Parathyroid adenoma (tissue), 2 donors: ENCODE measurements at regions not wholly inside any gene's neighbourhood (a gene's known extent, or its start where the extent isn't known, plus 50 kb on each side); places are given as distances from the start of the nearest gene placed in this dataset.

Experiments
- H2AFZ ChIP-seq: fragments of 300-600 bp; sonication (generic); one replicate; pipeline ENCODE4 v1.7.0; 2017; ENCODE audit warnings: antibody characterized with exemption, mild to moderate bottlenecking
- H3K27ac ChIP-seq: fragments of 300-600 bp; sonication (generic); one replicate; pipeline ENCODE4 v1.7.0; 2017
- H3K27me3 ChIP-seq: fragments of 300-600 bp; sonication (generic); one replicate; pipeline ENCODE4 v1.7.0; 2017; ENCODE audit warnings: low read length; ENCODE audit not compliant: control insufficient read depth, insufficient read depth
- H3K36me3 ChIP-seq: fragments of 300-600 bp; sonication (generic); one replicate; pipeline ENCODE4 v1.7.0; 2017; ENCODE audit warnings: low read length; ENCODE audit not compliant: control insufficient read depth, insufficient read depth
- H3K4me1 ChIP-seq: fragments of 300-600 bp; sonication (generic); one replicate; pipeline ENCODE4 v1.7.0; 2017; ENCODE audit warnings: control low read depth
- H3K4me2 ChIP-seq: fragments of 300-600 bp; sonication (generic); one replicate; pipeline ENCODE4 v1.7.0; 2017; ENCODE audit warnings: low read length
- H3K4me3 ChIP-seq: fragments of 300-600 bp; sonication (generic); one replicate; pipeline ENCODE4 v1.7.0; 2017; ENCODE audit warnings: low read depth, low read length
- H3K79me2 ChIP-seq: fragments of 300-600 bp; sonication (generic); one replicate; pipeline ENCODE4 v1.7.0; 2017; ENCODE audit warnings: control low read depth
- H3K9ac ChIP-seq: fragments of 300-600 bp; sonication (generic); one replicate; pipeline ENCODE4 v1.7.0; 2017; ENCODE audit warnings: mild to moderate bottlenecking
- H3K9me3 ChIP-seq: fragments of 300-600 bp; sonication (generic); one replicate; pipeline ENCODE4 v1.7.0; 2017; ENCODE audit warnings: low read length; ENCODE audit not compliant: control insufficient read depth
- TF ChIP-seq, protein P1 (sequence below): fragments of 300-600 bp; sonication (generic); IDR thresholded peaks from one replicate; pipeline ENCODE4 v1.7.0; 2017; ENCODE audit warnings: antibody characterized with exemption, mild to moderate bottlenecking
- donor health status: primary hyperparathyroidism.

DNA sequence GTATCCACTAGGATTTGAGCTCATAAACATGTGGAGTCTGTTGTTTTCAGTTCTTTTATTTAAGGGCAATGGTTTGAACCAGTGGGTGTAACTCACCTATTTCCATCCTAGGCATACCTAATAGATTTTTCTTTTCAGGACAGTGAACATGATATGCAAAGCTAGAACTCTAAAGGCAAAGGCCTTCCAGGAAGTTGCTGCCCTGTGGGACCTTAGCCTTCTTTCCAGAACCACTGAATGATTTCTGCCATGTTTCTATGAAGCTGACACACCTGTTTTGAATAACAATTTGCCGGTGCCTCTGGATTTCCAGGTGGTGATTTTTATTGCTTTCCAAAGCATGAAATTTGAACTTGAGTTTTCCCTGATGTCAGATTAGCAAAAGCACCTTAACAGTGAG, 372.9 kb upstream of the FAR2 start:
- Histone ChIP-seq H3K9me3 (no peaks in the 10 kb centered on the region), H3K4me3 (no peak overlapping the region), H3K27ac (no peak overlapping the region), H3K4me2 (no peak overlapping the region), H3K27me3 (no peaks in the 10 kb centered on the region), H2AFZ (no peak overlapping the region), H3K4me1 (no peaks in the 10 kb centered on the region), H3K36me3 (no peaks in the 10 kb centered on the region), H3K79me2 (no peaks in the 10 kb centered on the region), H3K9ac (no peak overlapping the region)
- TF ChIP-seq, protein P1, sequence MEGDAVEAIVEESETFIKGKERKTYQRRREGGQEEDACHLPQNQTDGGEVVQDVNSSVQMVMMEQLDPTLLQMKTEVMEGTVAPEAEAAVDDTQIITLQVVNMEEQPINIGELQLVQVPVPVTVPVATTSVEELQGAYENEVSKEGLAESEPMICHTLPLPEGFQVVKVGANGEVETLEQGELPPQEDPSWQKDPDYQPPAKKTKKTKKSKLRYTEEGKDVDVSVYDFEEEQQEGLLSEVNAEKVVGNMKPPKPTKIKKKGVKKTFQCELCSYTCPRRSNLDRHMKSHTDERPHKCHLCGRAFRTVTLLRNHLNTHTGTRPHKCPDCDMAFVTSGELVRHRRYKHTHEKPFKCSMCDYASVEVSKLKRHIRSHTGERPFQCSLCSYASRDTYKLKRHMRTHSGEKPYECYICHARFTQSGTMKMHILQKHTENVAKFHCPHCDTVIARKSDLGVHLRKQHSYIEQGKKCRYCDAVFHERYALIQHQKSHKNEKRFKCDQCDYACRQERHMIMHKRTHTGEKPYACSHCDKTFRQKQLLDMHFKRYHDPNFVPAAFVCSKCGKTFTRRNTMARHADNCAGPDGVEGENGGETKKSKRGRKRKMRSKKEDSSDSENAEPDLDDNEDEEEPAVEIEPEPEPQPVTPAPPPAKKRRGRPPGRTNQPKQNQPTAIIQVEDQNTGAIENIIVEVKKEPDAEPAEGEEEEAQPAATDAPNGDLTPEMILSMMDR = no peak

DNA sequence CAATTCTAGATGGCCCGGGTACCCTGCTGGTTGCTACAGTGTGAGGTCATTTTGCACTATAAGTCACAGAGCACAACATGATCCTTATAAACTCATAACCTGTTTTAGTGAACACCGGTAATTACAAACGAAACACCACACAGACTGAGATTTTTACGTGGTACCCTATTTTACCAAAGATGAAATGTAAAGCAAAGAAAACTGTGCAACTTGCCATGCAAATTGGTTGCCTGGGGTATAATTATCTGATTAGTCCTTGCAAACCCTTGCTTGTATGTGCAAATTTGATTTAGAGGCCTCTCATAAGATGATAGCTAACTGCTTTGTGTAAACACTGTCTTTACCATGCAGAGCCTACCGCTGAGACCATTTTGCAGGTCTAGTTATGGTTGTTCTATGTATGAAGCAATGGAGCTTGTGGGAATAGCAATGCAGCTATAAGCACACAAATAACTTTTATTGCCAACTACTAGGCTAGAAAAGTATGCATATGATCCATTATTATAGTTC, 372.1 kb upstream of the FAR2 start:
- Histone ChIP-seq H3K4me2 (no peak overlapping the region), H3K9me3 (no peaks in the 10 kb centered on the region), H3K27ac (no peak overlapping the region), H3K27me3 (no peaks in the 10 kb centered on the region), H3K4me1 (no peaks in the 10 kb centered on the region), H3K36me3 (no peaks in the 10 kb centered on the region), H3K4me3 (no peak overlapping the region), H2AFZ (no peak overlapping the region), H3K9ac (no peak overlapping the region), H3K79me2 (no peaks in the 10 kb centered on the region)
- TF ChIP-seq, protein P1 = no peak

DNA sequence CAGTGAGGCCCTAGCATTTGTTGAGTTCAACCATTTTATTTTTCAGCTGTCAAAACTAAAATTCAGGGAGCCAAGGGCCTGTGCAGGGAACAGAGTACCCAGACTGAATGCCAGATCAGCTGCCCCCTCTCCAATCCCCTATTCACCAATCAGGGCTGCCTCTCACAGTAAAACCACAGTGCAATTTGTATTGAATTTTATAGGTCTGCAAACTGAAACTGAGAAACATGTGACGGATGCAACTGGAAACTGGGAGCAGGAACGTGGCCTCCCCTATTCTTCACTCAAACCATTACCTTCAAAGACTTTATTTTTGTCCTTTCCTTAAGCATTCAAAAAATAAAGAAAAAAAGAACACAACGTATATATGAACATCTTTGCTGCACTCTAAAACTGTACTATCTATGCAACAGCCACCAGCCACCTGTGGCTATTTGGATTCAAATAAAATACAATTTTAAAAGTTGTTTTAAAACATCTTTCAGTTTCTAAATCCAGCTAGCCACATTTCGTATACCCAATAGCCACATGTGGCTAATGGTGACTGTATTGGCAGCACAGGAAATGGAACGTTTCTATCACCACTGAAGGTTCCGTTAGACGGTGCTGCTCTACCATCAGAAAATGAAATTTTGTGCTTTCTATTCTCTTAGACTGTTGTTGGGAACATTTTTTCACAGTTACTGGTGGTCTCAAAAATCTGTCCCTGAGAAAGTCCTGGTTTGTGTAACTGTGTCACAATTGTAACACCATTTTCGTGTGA, 371.3 kb upstream of the FAR2 start:
- H2AFZ ChIP-seq = no peak overlapping the region
- H3K4me2 ChIP-seq = no peak overlapping the region
- H3K4me3 ChIP-seq = no peak overlapping the region
- TF ChIP-seq, protein P1 = no peak
- H3K27ac ChIP-seq = no peak overlapping the region
- H3K4me1 ChIP-seq = no peaks in the 10 kb centered on the region
- H3K9me3 ChIP-seq = no peaks in the 10 kb centered on the region
- H3K36me3 ChIP-seq = no peaks in the 10 kb centered on the region
- no peaks in the 10 kb centered on the region for H3K27me3 ChIP-seq
- no peak overlapping the region for H3K9ac ChIP-seq
- H3K79me2 ChIP-seq = no peaks in the 10 kb centered on the region

DNA sequence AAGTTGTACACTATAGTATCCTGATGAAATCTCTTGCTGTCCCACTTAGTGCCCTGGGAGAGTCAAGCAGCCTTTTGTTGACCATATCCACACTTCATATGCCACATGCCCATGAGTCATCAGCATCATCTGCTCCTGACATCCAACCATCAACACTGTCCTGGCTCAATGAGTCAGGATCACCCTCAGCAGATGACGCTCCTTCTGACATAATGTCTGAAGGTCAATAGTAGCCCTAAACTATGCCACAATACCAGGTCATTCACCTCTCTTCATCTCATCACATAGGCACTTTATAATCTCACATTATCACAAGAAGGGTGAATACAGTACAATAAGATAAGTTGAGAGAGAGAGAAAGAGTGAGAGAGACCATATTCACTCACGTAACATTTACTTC, 369.0 kb upstream of the FAR2 start:
- TF ChIP-seq, protein P1 = no peak
- no peak overlapping the region for H3K4me3 ChIP-seq
- no peak overlapping the region for H3K27ac ChIP-seq
- H3K27me3 ChIP-seq = no peaks in the 10 kb centered on the region
- H3K79me2 ChIP-seq = no peaks in the 10 kb centered on the region
- H3K4me2 ChIP-seq = no peak overlapping the region
- H2AFZ ChIP-seq = no peak overlapping the region
- H3K36me3 ChIP-seq = no peaks in the 10 kb centered on the region
- no peaks in the 10 kb centered on the region for H3K4me1 ChIP-seq
- H3K9ac ChIP-seq = no peak overlapping the region
- H3K9me3 ChIP-seq = no peaks in the 10 kb centered on the region

DNA sequence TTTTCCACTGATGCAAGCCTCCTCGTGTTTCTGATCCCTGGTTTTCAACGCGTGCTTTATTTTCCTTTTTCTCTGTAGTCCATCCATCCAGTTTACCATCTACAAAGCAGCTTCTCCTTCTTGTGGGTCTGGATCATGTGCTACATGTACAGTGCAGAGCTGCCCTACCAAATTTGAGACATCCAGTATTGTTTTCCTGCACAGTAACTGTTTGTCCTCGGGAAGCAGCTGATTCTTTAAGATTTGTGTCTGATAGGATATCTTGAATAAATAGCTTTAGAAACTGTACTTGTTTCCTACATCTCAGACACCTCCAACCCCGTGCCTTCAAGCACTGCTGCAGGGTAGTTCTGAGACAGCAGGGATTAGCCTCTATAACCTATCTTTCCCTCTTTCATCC, 368.1 kb upstream of the FAR2 start:
- no peak overlapping the region for H3K4me2 ChIP-seq
- no peaks in the 10 kb centered on the region for H3K36me3 ChIP-seq
- H3K9me3 ChIP-seq = no peaks in the 10 kb centered on the region
- no peaks in the 10 kb centered on the region for H3K79me2 ChIP-seq
- no peak overlapping the region for H3K27ac ChIP-seq
- H3K4me3 ChIP-seq = no peak overlapping the region
- no peak overlapping the region for H2AFZ ChIP-seq
- TF ChIP-seq, protein P1 = no peak
- no peaks in the 10 kb centered on the region for H3K27me3 ChIP-seq
- no peaks in the 10 kb centered on the region for H3K4me1 ChIP-seq
- no peak overlapping the region for H3K9ac ChIP-seq
